Fibroblast of lung (primary cell): ENCODE measurements at regions not wholly inside any gene's neighbourhood (a gene's known extent, or its start where the extent isn't known, plus 50 kb on each side); places are given as distances from the start of the nearest gene placed in this dataset.

ENCODE experiments used
- DNase-seq, 2 donors: peaks; one replicate each; pipeline versions ENCODE4 v3.0.0 to v3.0.0-alpha.2; 2010; ENCODE audit warnings: low read depth in 2 of 2
- H2AFZ ChIP-seq: 2 replicates; pipeline ENCODE4 v1.5.1; 2012; ENCODE audit warnings: low read length, control low read depth, inconsistent platforms
- H3K27ac ChIP-seq: 2 replicates; pipeline ENCODE4 v1.5.1; 2011; ENCODE audit warnings: low read length, control low read depth; ENCODE audit not compliant: insufficient read depth
- H3K27me3 ChIP-seq: 2 replicates; pipeline ENCODE4 v1.5.1; 2011; ENCODE audit warnings: mild to moderate bottlenecking, low read length; ENCODE audit not compliant: control insufficient read depth, insufficient read depth
- H3K36me3 ChIP-seq: 2 replicates; pipeline ENCODE4 v1.5.1; 2011; ENCODE audit warnings: low read length; ENCODE audit not compliant: control insufficient read depth, insufficient read depth
- H3K4me1 ChIP-seq: 2 replicates; pipeline ENCODE4 v1.5.1; 2011; ENCODE audit warnings: low read length; ENCODE audit not compliant: control insufficient read depth, insufficient read depth; ENCODE audit errors: extremely low read depth
- H3K4me2 ChIP-seq: 2 replicates; pipeline ENCODE4 v1.5.1; 2011; ENCODE audit warnings: low read length, control low read depth; ENCODE audit not compliant: insufficient read depth; ENCODE audit errors: extremely low read depth
- H3K4me3 ChIP-seq, 4 experiments: fragments of 200-600 bp in 1 of 4; sonication (generic) in 1 of 4; replicated peaks in 1 of 4; 2 replicates each; pipeline ENCODE4 v1.5.1; 2011 to 2016; ENCODE audit warnings: low read length in 4 of 4, low read depth in 3 of 4, mild to moderate bottlenecking in 3 of 4, control low read depth in 2 of 4, inconsistent platforms in 1 of 4, mixed read lengths in 1 of 4; ENCODE audit not compliant: insufficient read depth in 1 of 4; ENCODE audit errors: control extremely low read depth in 1 of 4
- H3K79me2 ChIP-seq: 2 replicates; pipeline ENCODE4 v1.5.1; 2012; ENCODE audit warnings: mild to moderate bottlenecking, low read length, inconsistent platforms; ENCODE audit not compliant: control insufficient read depth, insufficient read depth
- H3K9ac ChIP-seq: 2 replicates; pipeline ENCODE4 v1.5.1; 2011; ENCODE audit warnings: mild to moderate bottlenecking, low read length, control low read depth; ENCODE audit not compliant: insufficient read depth
- H3K9me3 ChIP-seq: 2 replicates; pipeline ENCODE4 v1.5.1; 2012; ENCODE audit warnings: low read depth, low read length; ENCODE audit not compliant: control insufficient read depth, insufficient read depth
- H4K20me1 ChIP-seq: 2 replicates; pipeline ENCODE4 v1.5.1; 2011; ENCODE audit warnings: low read length; ENCODE audit not compliant: control insufficient read depth, insufficient read depth; ENCODE audit errors: extremely low read depth
- EZH2 ChIP-seq: IDR thresholded peaks from 2 replicates; pipeline ENCODE4 v1.5.1; 2012; ENCODE audit warnings: low read length, control low read depth, mild to moderate bottlenecking; ENCODE audit errors: missing control alignments
- TF ChIP-seq, protein P1 (sequence below), 2 donors: IDR thresholded peaks in 1 of 2; conservative IDR thresholded peaks in 1 of 2; 1 replicate in 1 of 2; 2 replicates in 1 of 2; pipeline ENCODE4 v1.5.1; 2011 to 2012; ENCODE audit warnings: low read length in 2 of 2, control low read depth in 1 of 2, inconsistent platforms in 1 of 2, low read depth in 1 of 2, mild to moderate bottlenecking in 1 of 2

DNA sequence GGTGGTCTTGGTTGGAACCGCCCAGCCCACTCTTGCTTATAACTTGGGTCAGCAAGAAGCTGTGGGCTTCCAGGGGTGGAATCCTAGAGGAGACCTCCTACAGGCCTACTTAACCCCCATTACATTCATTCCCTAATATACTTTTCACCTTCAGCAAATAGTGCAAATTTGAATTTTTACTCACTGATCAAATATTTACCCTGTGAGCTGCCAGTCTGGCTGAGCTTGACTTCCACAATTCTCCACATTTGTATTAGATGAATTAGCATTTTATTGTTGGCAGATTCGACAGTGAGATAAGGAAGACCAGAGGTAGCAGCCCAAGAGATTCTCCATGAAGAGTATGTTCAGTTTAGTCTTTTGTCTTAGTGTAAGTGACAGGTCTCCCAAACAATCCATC, 199.6 kb downstream of the BCOR start:
- Histone ChIP-seq H3K79me2 (no peaks in the 10 kb centered on the region), H3K27ac (no peak overlapping the region), H3K9me3 (no peaks in the 10 kb centered on the region), H3K4me1 (peaks cover 4% of the 10 kb centered on the region), H3K9ac (no peak overlapping the region), H3K4me2 (peak overlapping the region; percentile 23), H4K20me1 (no peaks in the 10 kb centered on the region), H2AFZ (no peak overlapping the region), H3K4me3 (no peak overlapping the region), H3K36me3 (no peaks in the 10 kb centered on the region), H3K27me3 (no peaks in the 10 kb centered on the region)
- no peak for DNase-seq
- no peak for TF ChIP-seq EZH2
- TF ChIP-seq, protein P1, sequence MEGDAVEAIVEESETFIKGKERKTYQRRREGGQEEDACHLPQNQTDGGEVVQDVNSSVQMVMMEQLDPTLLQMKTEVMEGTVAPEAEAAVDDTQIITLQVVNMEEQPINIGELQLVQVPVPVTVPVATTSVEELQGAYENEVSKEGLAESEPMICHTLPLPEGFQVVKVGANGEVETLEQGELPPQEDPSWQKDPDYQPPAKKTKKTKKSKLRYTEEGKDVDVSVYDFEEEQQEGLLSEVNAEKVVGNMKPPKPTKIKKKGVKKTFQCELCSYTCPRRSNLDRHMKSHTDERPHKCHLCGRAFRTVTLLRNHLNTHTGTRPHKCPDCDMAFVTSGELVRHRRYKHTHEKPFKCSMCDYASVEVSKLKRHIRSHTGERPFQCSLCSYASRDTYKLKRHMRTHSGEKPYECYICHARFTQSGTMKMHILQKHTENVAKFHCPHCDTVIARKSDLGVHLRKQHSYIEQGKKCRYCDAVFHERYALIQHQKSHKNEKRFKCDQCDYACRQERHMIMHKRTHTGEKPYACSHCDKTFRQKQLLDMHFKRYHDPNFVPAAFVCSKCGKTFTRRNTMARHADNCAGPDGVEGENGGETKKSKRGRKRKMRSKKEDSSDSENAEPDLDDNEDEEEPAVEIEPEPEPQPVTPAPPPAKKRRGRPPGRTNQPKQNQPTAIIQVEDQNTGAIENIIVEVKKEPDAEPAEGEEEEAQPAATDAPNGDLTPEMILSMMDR (conservative IDR thresholded peaks at IDR 0.05 in 1 of 2, IDR thresholded peaks at IDR 0.05 in 1 of 2; ENCODE audit: low read depth in 1 of 2, low read length in 2 of 2): no peak

DNA sequence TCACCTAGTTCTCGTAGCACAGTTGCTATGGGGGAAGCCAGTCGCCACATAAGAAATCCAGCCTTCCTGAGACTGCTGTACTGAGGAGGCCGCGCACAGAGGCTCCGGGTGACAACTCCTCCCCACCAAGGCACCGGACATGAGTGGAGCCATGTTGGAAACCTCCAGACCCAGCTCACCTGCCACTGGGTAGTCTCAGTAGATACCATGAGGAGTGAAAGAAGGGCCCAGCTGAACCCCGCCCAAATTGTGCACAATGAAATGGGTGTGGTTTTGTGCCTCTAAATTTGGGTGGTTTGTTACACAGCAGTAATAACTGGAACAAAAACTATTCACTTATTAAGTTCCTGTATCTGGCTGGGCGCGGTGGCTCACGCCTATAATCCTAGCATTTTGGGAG, 198.7 kb downstream of the BCOR start:
- Histone ChIP-seq H3K4me1 (peaks cover 8% of the 10 kb centered on the region), H3K4me2 (no peak overlapping the region), H3K9ac (no peak overlapping the region), H3K9me3 (no peaks in the 10 kb centered on the region), H3K27me3 (no peaks in the 10 kb centered on the region), H2AFZ (no peak overlapping the region), H3K4me3 (no peak overlapping the region), H4K20me1 (no peaks in the 10 kb centered on the region), H3K27ac (no peak overlapping the region), H3K36me3 (no peaks in the 10 kb centered on the region), H3K79me2 (no peaks in the 10 kb centered on the region)
- TF ChIP-seq EZH2: no peak
- TF ChIP-seq, protein P1 (conservative IDR thresholded peaks at IDR 0.05 in 1 of 2, IDR thresholded peaks at IDR 0.05 in 1 of 2; ENCODE audit: low read depth in 1 of 2, low read length in 2 of 2): no peak
- DNase-seq: no peak

DNA sequence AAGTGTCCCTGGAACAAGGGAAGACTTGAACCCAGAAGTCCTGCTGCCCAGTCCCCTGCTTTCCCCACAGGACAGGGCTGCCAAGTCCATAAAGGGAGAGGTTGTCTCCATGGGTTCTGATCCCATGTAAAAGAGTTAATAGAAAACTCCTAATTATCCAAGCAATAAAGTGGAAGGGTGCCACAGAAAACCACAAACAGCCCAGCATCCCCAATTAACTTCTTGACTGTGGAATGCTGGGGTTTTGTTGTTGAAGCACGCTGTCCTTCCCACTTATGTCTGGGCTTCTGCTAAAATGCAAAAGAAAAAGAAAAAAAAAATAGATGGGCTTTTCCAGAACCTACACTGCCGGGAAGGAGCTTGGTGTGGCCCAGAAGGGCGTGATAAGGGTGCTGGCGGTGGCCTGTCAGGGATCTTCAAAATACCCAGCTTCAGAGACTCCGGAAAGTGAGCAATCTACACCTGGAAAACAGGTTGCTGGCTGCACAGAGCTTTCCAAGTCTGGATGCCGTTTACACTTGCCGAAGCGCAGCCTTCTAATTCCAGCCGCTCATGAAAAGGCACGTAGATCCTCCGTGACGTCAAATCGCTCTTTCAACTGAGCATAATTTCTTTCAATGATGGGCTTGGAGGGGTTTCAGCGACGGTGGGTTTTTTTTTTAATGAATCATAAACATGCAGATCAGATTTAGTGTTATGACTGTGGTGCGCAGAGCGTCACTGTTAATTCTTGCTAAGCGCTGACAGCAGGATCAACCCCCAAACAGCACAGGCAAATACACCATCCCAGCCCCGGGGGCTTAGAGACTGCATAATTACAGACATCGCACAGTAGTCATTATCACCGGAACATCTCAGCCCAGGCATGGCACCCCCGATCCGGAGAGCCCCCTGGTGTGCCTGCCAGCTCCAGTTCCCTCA, 197.6 kb downstream of the BCOR start:
- Histone ChIP-seq H3K9me3 (no peaks in the 10 kb centered on the region), H2AFZ (no peak overlapping the region), H3K79me2 (no peaks in the 10 kb centered on the region), H4K20me1 (no peaks in the 10 kb centered on the region), H3K4me3 (no peak overlapping the region), H3K27ac (no peak overlapping the region), H3K27me3 (no peaks in the 10 kb centered on the region), H3K4me1 (peaks cover 12% of the 10 kb centered on the region), H3K9ac (no peak overlapping the region), H3K4me2 (no peak overlapping the region), H3K36me3 (no peaks in the 10 kb centered on the region)
- TF ChIP-seq EZH2: no peak
- TF ChIP-seq, protein P1 (conservative IDR thresholded peaks at IDR 0.05 in 1 of 2, IDR thresholded peaks at IDR 0.05 in 1 of 2; ENCODE audit: low read depth in 1 of 2, low read length in 2 of 2): no peak
- DNase-seq: no peak
